H9 (cell line): ENCODE measurements at regions not wholly inside any gene's neighbourhood (a gene's known extent, or its start where the extent isn't known, plus 50 kb on each side); places are given as distances from the start of the nearest gene placed in this dataset.

ENCODE experiments used
- DNase-seq: peaks from one replicate; pipeline ENCODE4 v3.0.0-alpha.2; 2017
- H2AFZ ChIP-seq: one replicate; pipeline ENCODE4 v1.6.1; 2013; ENCODE audit warnings: mild to moderate bottlenecking, low read length, control low read depth, moderate library complexity
- H2AK5ac ChIP-seq: 2 replicates; pipeline ENCODE4 v1.6.1; 2013; ENCODE audit warnings: low read length, control low read depth, mixed read lengths; ENCODE audit not compliant: insufficient read length
- H2BK120ac ChIP-seq: one replicate; pipeline ENCODE4 v1.6.1; 2013; ENCODE audit warnings: low read depth, mild to moderate bottlenecking, low read length, control low read depth, inconsistent platforms; ENCODE audit not compliant: poor library complexity, severe bottlenecking
- H2BK12ac ChIP-seq: 2 replicates; pipeline ENCODE4 v1.6.1; 2013; ENCODE audit warnings: low read length, control low read depth, mixed read lengths, low read depth; ENCODE audit not compliant: insufficient read length
- H2BK15ac ChIP-seq: 2 replicates; pipeline ENCODE4 v1.6.1; 2013; ENCODE audit warnings: low read depth, low read length, control low read depth
- H2BK20ac ChIP-seq: one replicate; pipeline ENCODE4 v1.6.1; 2013; ENCODE audit warnings: low read depth, mild to moderate bottlenecking, low read length, control low read depth, inconsistent platforms; ENCODE audit not compliant: poor library complexity, severe bottlenecking
- H2BK5ac ChIP-seq: 2 replicates; pipeline ENCODE4 v1.6.1; 2013; ENCODE audit warnings: low read length, control low read depth, mixed read lengths; ENCODE audit not compliant: insufficient read length
- H3K14ac ChIP-seq: 2 replicates; pipeline ENCODE4 v1.6.1; 2013; ENCODE audit warnings: low read length, control low read depth; ENCODE audit not compliant: insufficient read depth
- H3K18ac ChIP-seq: 2 replicates; pipeline ENCODE4 v1.6.1; 2013; ENCODE audit warnings: low read depth, mild to moderate bottlenecking, mixed read lengths, low read length, control low read depth; ENCODE audit not compliant: insufficient read length
- H3K23ac ChIP-seq: 2 replicates; pipeline ENCODE4 v1.6.1; 2013; ENCODE audit warnings: low read length, control low read depth, mixed read lengths, low read depth; ENCODE audit not compliant: insufficient read length
- H3K23me2 ChIP-seq: 2 replicates; pipeline ENCODE4 v1.6.1; 2013; ENCODE audit warnings: low read depth, mild to moderate bottlenecking, mixed read lengths, low read length, control low read depth; ENCODE audit not compliant: insufficient read length, poor library complexity, severe bottlenecking
- H3K27ac ChIP-seq: 2 replicates; pipeline ENCODE4 v1.5.1; 2013; ENCODE audit warnings: low read length, control low read depth, mixed read lengths, low read depth; ENCODE audit not compliant: insufficient read length
- H3K27me3 ChIP-seq: 2 replicates; pipeline ENCODE4 v1.6.1; 2013; ENCODE audit warnings: low read length, control low read depth, inconsistent platforms; ENCODE audit not compliant: insufficient read depth
- H3K4ac ChIP-seq: 2 replicates; pipeline ENCODE4 v1.6.1; 2013; ENCODE audit warnings: low read depth, mild to moderate bottlenecking, control low read depth, inconsistent platforms, low read length, moderate library complexity
- H3K4me1 ChIP-seq: 2 replicates; pipeline ENCODE4 v1.6.1; 2013; ENCODE audit warnings: low read length, control low read depth, inconsistent platforms; ENCODE audit not compliant: insufficient read depth
- H3K4me2 ChIP-seq: 2 replicates; pipeline ENCODE4 v1.6.1; 2013; ENCODE audit warnings: low read length, control low read depth, mixed read lengths; ENCODE audit not compliant: insufficient read length, insufficient read depth
- H3K56ac ChIP-seq: 2 replicates; pipeline ENCODE4 v1.6.1; 2013; ENCODE audit warnings: low read depth, mild to moderate bottlenecking, mixed read lengths, low read length, control low read depth; ENCODE audit not compliant: insufficient read length
- H3K79me1 ChIP-seq: 2 replicates; pipeline ENCODE4 v1.6.1; 2013; ENCODE audit warnings: low read depth, mild to moderate bottlenecking, moderate library complexity, low read length, control low read depth, inconsistent platforms; ENCODE audit not compliant: insufficient read depth, poor library complexity, severe bottlenecking
- H3K79me2 ChIP-seq: 2 replicates; pipeline ENCODE4 v1.6.1; 2013; ENCODE audit warnings: low read length, control low read depth, inconsistent platforms; ENCODE audit not compliant: insufficient read depth
- H3K9ac ChIP-seq: 2 replicates; pipeline ENCODE4 v1.6.1; 2013; ENCODE audit warnings: low read length, control low read depth, mixed read lengths; ENCODE audit not compliant: insufficient read length; ENCODE audit errors: extremely low read depth
- H3K9me3 ChIP-seq: one replicate; pipeline ENCODE4 v1.6.1; 2013; ENCODE audit warnings: low read depth, low read length, inconsistent platforms; ENCODE audit not compliant: control insufficient read depth
- H3T11ph ChIP-seq: one replicate; pipeline ENCODE4 v1.6.1; 2013; ENCODE audit warnings: mild to moderate bottlenecking, low read length, control low read depth, inconsistent platforms
- H4K20me1 ChIP-seq: one replicate; pipeline ENCODE4 v1.6.1; 2013; ENCODE audit not compliant: control insufficient read depth, insufficient read length, insufficient read depth
- H4K5ac ChIP-seq: 2 replicates; pipeline ENCODE4 v1.6.1; 2013; ENCODE audit warnings: low read depth, mild to moderate bottlenecking, mixed read lengths, low read length, control low read depth; ENCODE audit not compliant: insufficient read length
- H4K8ac ChIP-seq: replicated peaks from 2 replicates; pipeline ENCODE4 v1.6.1; 2013; ENCODE audit warnings: low read length, control low read depth, mixed read lengths, low read depth; ENCODE audit not compliant: insufficient read length
- H4K91ac ChIP-seq: 2 replicates; pipeline ENCODE4 v1.6.1; 2013; ENCODE audit warnings: low read depth, mild to moderate bottlenecking, moderate library complexity, mixed read lengths, low read length, control low read depth; ENCODE audit not compliant: insufficient read length
- H3K27ac Mint-ChIP-seq, 3 experiments: 2 replicates in 2 of 3; 3 replicates in 1 of 3; pipeline ENCODE4 v1.8.0; 2020 to 2021; ENCODE audit warnings: mixed read lengths in 3 of 3, mild to moderate bottlenecking in 1 of 3, moderate library complexity in 1 of 3
- H3K27me3 Mint-ChIP-seq: 2 replicates; pipeline ENCODE4 v1.8.0; 2021; ENCODE audit warnings: low read depth, mild to moderate bottlenecking, moderate library complexity, mixed read lengths
- H3K36me3 Mint-ChIP-seq, 3 experiments: 2 replicates in 2 of 3; 3 replicates in 1 of 3; pipeline ENCODE4 v1.8.0; 2020 to 2021; ENCODE audit warnings: low read depth in 3 of 3, mixed read lengths in 3 of 3; ENCODE audit not compliant: insufficient read depth in 1 of 3
- H3K4me1 Mint-ChIP-seq, 2 experiments: 2 replicates each; pipeline ENCODE4 v1.8.0; 2020; ENCODE audit warnings: mixed read lengths in 2 of 2
- H3K4me3 Mint-ChIP-seq, 2 experiments: 2 replicates in 1 of 2; 3 replicates in 1 of 2; pipeline ENCODE4 v1.8.0; 2020 to 2021; ENCODE audit warnings: mild to moderate bottlenecking in 2 of 2, mixed read lengths in 2 of 2, moderate library complexity in 1 of 2
- H3K9me3 Mint-ChIP-seq, 2 experiments: 2 replicates in 1 of 2; 3 replicates in 1 of 2; pipeline ENCODE4 v1.8.0; 2020; ENCODE audit warnings: mild to moderate bottlenecking in 2 of 2, mixed read lengths in 2 of 2, moderate library complexity in 1 of 2
- WGBS: extraction: QIAGEN DNeasy Blood & Tissue Kit; methylation state at CpG from one replicate; pipeline ENCODE4 v1.1.7; 2013; ENCODE audit warnings: missing lambda C conversion rate, low lambda C conversion rate, mixed read lengths; ENCODE audit not compliant: insufficient read length; ENCODE audit errors: extremely low coverage; 5-methylcytosine and 5-hydroxymethylcytosine counted together
- TF ChIP-seq, protein P1 (sequence below): fragments of 200-600 bp; sonication (generic); conservative IDR thresholded peaks from 3 replicates; pipeline ENCODE4 v1.8.0; 2021; ENCODE audit warnings: antibody characterized with exemption, mild to moderate bottlenecking

DNA sequence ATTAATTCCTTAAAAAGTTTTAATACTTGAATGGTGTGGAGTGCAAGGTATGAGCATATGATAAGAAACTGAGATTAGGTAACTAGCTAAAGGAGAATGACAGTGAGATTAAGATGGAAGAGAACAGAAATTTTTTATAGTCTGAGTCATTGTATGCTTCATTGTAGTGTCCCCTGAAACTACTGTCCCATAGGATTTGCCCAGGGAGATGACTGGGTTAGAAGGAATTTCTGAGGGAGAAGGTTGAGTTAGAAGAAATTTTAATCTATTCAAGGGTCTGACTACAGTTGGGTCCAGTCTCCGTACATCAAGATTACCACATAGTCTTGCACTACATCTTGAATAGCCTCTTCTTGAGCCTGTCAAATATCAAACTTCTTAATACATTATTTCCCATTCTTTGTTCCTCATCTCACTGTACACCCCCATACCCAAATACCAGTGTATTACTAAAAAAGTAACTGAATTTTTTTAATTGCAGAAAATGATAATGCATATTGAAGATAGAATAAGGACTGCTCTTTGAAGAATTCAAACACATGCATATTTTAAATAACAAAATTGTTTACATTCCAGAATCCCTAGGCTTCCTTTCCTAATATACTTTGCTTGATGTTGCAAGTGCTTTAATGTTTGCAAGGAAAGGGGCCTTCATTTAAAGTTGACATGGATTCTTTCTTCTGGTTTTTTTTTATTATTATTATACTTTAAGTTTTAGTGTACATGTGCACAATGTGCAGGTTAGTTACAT, 314.3 kb upstream of the COL3A1 start:
- Histone ChIP-seq H4K91ac (no peak overlapping the region), H3K56ac (no peak overlapping the region), H4K8ac (no peak overlapping the region), H3K4me2 (no peak overlapping the region), H3K23ac (no peak overlapping the region), H3K4ac (no peak overlapping the region), H2AFZ (no peak overlapping the region), H2BK20ac (no peak overlapping the region), H2BK120ac (no peak overlapping the region), H4K20me1 (no peaks in the 10 kb centered on the region), H3K27ac (no peak overlapping the region), H2BK12ac (no peak overlapping the region), H3T11ph (no peak overlapping the region), H3K14ac (no peak overlapping the region), H2BK15ac (no peak overlapping the region), H3K9me3 (no peaks in the 10 kb centered on the region), H3K4me1 (no peaks in the 10 kb centered on the region), H2BK5ac (no peak overlapping the region), H3K27me3 (no peaks in the 10 kb centered on the region), H3K79me2 (no peaks in the 10 kb centered on the region), H2AK5ac (no peak overlapping the region), H3K18ac (no peak overlapping the region), H3K79me1 (no peaks in the 10 kb centered on the region), H3K23me2 (no peaks in the 10 kb centered on the region), H4K5ac (no peak overlapping the region), H3K9ac (no peak overlapping the region)
- Mint-ChIP-seq H3K4me3 (no peak overlapping the region), H3K36me3 (no peaks in the 10 kb centered on the region), H3K27me3 (no peaks in the 10 kb centered on the region), H3K9me3 (no peaks in the 10 kb centered on the region), H3K27ac (no peak overlapping the region), H3K4me1 (no peaks in the 10 kb centered on the region)
- TF ChIP-seq, protein P1, sequence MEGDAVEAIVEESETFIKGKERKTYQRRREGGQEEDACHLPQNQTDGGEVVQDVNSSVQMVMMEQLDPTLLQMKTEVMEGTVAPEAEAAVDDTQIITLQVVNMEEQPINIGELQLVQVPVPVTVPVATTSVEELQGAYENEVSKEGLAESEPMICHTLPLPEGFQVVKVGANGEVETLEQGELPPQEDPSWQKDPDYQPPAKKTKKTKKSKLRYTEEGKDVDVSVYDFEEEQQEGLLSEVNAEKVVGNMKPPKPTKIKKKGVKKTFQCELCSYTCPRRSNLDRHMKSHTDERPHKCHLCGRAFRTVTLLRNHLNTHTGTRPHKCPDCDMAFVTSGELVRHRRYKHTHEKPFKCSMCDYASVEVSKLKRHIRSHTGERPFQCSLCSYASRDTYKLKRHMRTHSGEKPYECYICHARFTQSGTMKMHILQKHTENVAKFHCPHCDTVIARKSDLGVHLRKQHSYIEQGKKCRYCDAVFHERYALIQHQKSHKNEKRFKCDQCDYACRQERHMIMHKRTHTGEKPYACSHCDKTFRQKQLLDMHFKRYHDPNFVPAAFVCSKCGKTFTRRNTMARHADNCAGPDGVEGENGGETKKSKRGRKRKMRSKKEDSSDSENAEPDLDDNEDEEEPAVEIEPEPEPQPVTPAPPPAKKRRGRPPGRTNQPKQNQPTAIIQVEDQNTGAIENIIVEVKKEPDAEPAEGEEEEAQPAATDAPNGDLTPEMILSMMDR: no peak
- WGBS: no CpG with 5 or more reads among the region's 1 CpG
- DNase-seq: no peak
